Activated CD4-positive, alpha-beta T cell treated with anti-CD3 and anti-CD28 coated beads, Interleukin-10, Interleukin-2, amounts not matched to agents 100 ng/mL and 50 ng/mL, durations not matched to agents 16 hours and 8 hours (primary cell): ENCODE measurements at regions not wholly inside any gene's neighbourhood (a gene's known extent, or its start where the extent isn't known, plus 50 kb on each side); places are given as distances from the start of the nearest gene placed in this dataset.

ENCODE experiments used
- DNase-seq: peaks from one replicate; pipeline ENCODE4 v3.0.0-alpha.2; 2020

- no peak for DNase-seq
These were observed 469.4 kb upstream of the TNC start for GRCh38 chr9:115587310-115587709.

GRCh38 chr9:115590011-115590410 lies 472.1 kb upstream of the TNC start:
- no peak for DNase-seq

GRCh38 chr9:115591584-115591984 lies 473.6 kb upstream of the TNC start:
- peak; percentile 34 for DNase-seq

- peak; percentile 42 for DNase-seq
These were observed 475.7 kb upstream of the TNC start for GRCh38 chr9:115593587-115594091.

GRCh38 chr9:115594557-115594956 lies 476.6 kb upstream of the TNC start:
- DNase-seq, result no peak

- no peak for DNase-seq
These were observed 478.2 kb upstream of the TNC start for GRCh38 chr9:115596021-115596745.

GRCh38 chr9:115596746-115597080 lies 478.8 kb upstream of the TNC start:
- DNase-seq, result no peak

- DNase-seq, result no peak
These were observed 479.5 kb upstream of the TNC start for GRCh38 chr9:115597330-115597895.

GRCh38 chr9:115598751-115599150 lies 480.8 kb upstream of the TNC start:
- DNase-seq, result no peak

GRCh38 chr9:115599898-115600297 lies 481.9 kb upstream of the TNC start:
- DNase-seq, result no peak

- no peak for DNase-seq
These were observed 483.5 kb upstream of the TNC start for GRCh38 chr9:115601434-115601833.

GRCh38 chr9:115604831-115605483 lies 487.0 kb upstream of the TNC start:
- DNase-seq, result no peak

GRCh38 chr9:115606838-115607237 lies 488.9 kb upstream of the TNC start:
- no peak for DNase-seq

GRCh38 chr9:115614326-115614999 lies 496.5 kb upstream of the TNC start:
- no peak for DNase-seq

GRCh38 chr9:115615000-115615401 lies 497.0 kb upstream of the TNC start:
- DNase-seq, result no peak

- DNase-seq, result peak; percentile 21
These were observed 498.1 kb upstream of the TNC start for GRCh38 chr9:115615821-115616665.

- DNase-seq, result no peak
These were observed 498.8 kb upstream of the TNC start for GRCh38 chr9:115616666-115617239.

- no peak for DNase-seq
These were observed 507.3 kb upstream of the TNC start for GRCh38 chr9:115625251-115625650.

GRCh38 chr9:115625954-115626353 lies 508.0 kb upstream of the TNC start:
- DNase-seq, result no peak

GRCh38 chr9:115627511-115627910 lies 509.6 kb upstream of the TNC start:
- no peak for DNase-seq

- DNase-seq, result no peak
These were observed 510.5 kb upstream of the TNC start for GRCh38 chr9:115628426-115628825.
